SK-N-SH (cell line): ENCODE measurements at regions not wholly inside any gene's neighbourhood (a gene's known extent, or its start where the extent isn't known, plus 50 kb on each side); places are given as distances from the start of the nearest gene placed in this dataset.

Experiments
- CTCF ChIA-PET: fragments of 300-600, 350-600 bp; formaldehyde crosslinking; extraction: SDS; loops from one replicate; lab custom pipeline; 2021; lab: Yijun Ruan, JAX
- POLR2A ChIA-PET: fragments of 350-600 bp; sonication (Branson Sonifier 250); formaldehyde crosslinking; extraction: SDS; loops from one replicate; lab custom pipeline; 2020; ENCODE audit warnings: antibody characterized with exemption, inconsistent platforms; lab: Yijun Ruan, JAX
- DNase-seq: peaks from one replicate; pipeline ENCODE4 v3.0.0; 2012
- H2AFZ ChIP-seq: fragments of 200-600 bp; sonication (generic); 2 replicates; pipeline ENCODE4 v1.8.1; 2016; ENCODE audit warnings: antibody characterized with exemption, mild to moderate bottlenecking, low read depth
- H3F3A ChIP-seq: fragments of 200-600 bp; sonication (generic); replicated peaks from 2 replicates; pipeline ENCODE3; 2016; ENCODE audit warnings: antibody characterized with exemption, mild to moderate bottlenecking; ENCODE audit not compliant: insufficient read depth
- H3K27ac ChIP-seq, 2 experiments: fragments of 200-500 bp in 1 of 2; fragments of 200-600 bp in 1 of 2; sonication (Bioruptor generic) in 1 of 2; sonication (generic), shearing (Covaris generic) in 1 of 2; 2 replicates each; pipeline versions ENCODE4 v1.5.1 to v1.6.1; 2014 to 2016; ENCODE audit warnings: low read depth in 2 of 2, inconsistent platforms in 1 of 2, low read length in 1 of 2, mild to moderate bottlenecking in 1 of 2, mixed read lengths in 1 of 2
- H3K27me3 ChIP-seq: fragments of 200-600 bp; sonication (generic), shearing (Covaris generic); 2 replicates; pipeline ENCODE4 v1.6.1; 2016; ENCODE audit warnings: mixed run types; ENCODE audit not compliant: insufficient read depth
- H3K36me3 ChIP-seq, 2 experiments: fragments of 200-500 bp in 1 of 2; fragments of 200-600 bp in 1 of 2; sonication (Bioruptor generic) in 1 of 2; sonication (generic) in 1 of 2; replicated peaks in 1 of 2; 2 replicates each; pipeline versions ENCODE3 to v1.5.1; 2014 to 2016; ENCODE audit warnings: low read length in 1 of 2, mild to moderate bottlenecking in 1 of 2; ENCODE audit not compliant: insufficient read depth in 2 of 2, control insufficient read depth in 1 of 2
- H3K4me1 ChIP-seq, 2 experiments: fragments of 200-500 bp in 1 of 2; fragments of 200-600 bp in 1 of 2; sonication (Bioruptor generic) in 1 of 2; sonication (generic), shearing (Covaris generic) in 1 of 2; 2 replicates each; pipeline versions ENCODE4 v1.5.1 to v1.6.1; 2014 to 2016; ENCODE audit warnings: low read depth in 1 of 2, low read length in 1 of 2, mixed run types in 1 of 2; ENCODE audit not compliant: insufficient read depth in 2 of 2, control insufficient read depth in 1 of 2
- H3K4me2 ChIP-seq: fragments of 200-600 bp; sonication (generic), shearing (Covaris generic); 2 replicates; pipeline ENCODE4 v1.6.1; 2017; ENCODE audit warnings: mixed run types
- H3K4me3 ChIP-seq, 2 experiments: fragments of 200-500 bp in 1 of 2; fragments of 200-600 bp in 1 of 2; sonication (Bioruptor generic) in 1 of 2; sonication (generic), shearing (Covaris generic) in 1 of 2; 2 replicates each; pipeline versions ENCODE4 v1.5.1 to v1.8.1; 2014 to 2016; ENCODE audit warnings: low read depth in 2 of 2, inconsistent platforms in 1 of 2, low read length in 1 of 2, mild to moderate bottlenecking in 1 of 2, mixed read lengths in 1 of 2, moderate library complexity in 1 of 2
- H3K79me2 ChIP-seq: fragments of 200-600 bp; sonication (generic); 2 replicates; pipeline ENCODE4 v1.8.1; 2017; ENCODE audit warnings: mild to moderate bottlenecking; ENCODE audit not compliant: insufficient read depth
- H3K9ac ChIP-seq: fragments of 200-600 bp; sonication (generic); 2 replicates; pipeline ENCODE4 v1.6.1; 2017; ENCODE audit warnings: mixed run types
- H3K9me2 ChIP-seq: fragments of 200-600 bp; sonication (generic); 2 replicates; pipeline ENCODE4 v1.6.1; 2017; ENCODE audit warnings: mixed run types
- H3K9me3 ChIP-seq: fragments of 200-600 bp; sonication (generic); 2 replicates; pipeline ENCODE4 v1.6.1; 2017; ENCODE audit warnings: mixed run types, mild to moderate bottlenecking, moderate library complexity
- H4K20me1 ChIP-seq: fragments of 200-600 bp; sonication (generic); 2 replicates; pipeline ENCODE4 v1.6.1; 2017; ENCODE audit warnings: mild to moderate bottlenecking, mixed run types; ENCODE audit not compliant: insufficient read depth
- EP300 ChIP-seq, 2 experiments: IDR thresholded peaks; 2 replicates each; pipeline versions ENCODE4 v1.4.0 to v1.6.1; 2012; ENCODE audit warnings: borderline replicate concordance in 1 of 2, low read depth in 1 of 2, low read length in 1 of 2
- FOXJ3 ChIP-seq: sonication (generic); formaldehyde crosslinking; IDR thresholded peaks from 2 replicates; pipeline ENCODE4 v1.5.1; 2020; ENCODE audit warnings: mild to moderate bottlenecking, missing genetic modification reagents
- GABPA ChIP-seq: IDR thresholded peaks from 2 replicates; pipeline ENCODE4 v1.4.0; 2012; ENCODE audit warnings: low read depth, mild to moderate bottlenecking
- GATA2 ChIP-seq: sonication (generic); formaldehyde crosslinking; IDR thresholded peaks from 2 replicates; pipeline ENCODE4 v1.5.0; 2020; ENCODE audit warnings: mild to moderate bottlenecking, missing genetic modification reagents
- MAX ChIP-seq: IDR thresholded peaks from 2 replicates; pipeline ENCODE4 v1.4.0; 2012; ENCODE audit warnings: low read depth
- MXI1 ChIP-seq: IDR thresholded peaks from 2 replicates; pipeline ENCODE4 v1.6.1; 2012; ENCODE audit warnings: mild to moderate bottlenecking, low read depth, low read length, improper control_type of control experiment
- NRF1 ChIP-seq: IDR thresholded peaks from 2 replicates; pipeline ENCODE4 v1.6.1; 2012; ENCODE audit warnings: low read depth, mild to moderate bottlenecking, low read length
- RAD21 ChIP-seq: IDR thresholded peaks from 2 replicates; pipeline ENCODE4 v1.6.1; 2012; ENCODE audit warnings: mild to moderate bottlenecking, low read length
- RFX5 ChIP-seq: IDR thresholded peaks from 2 replicates; pipeline ENCODE4 v1.6.1; 2012; ENCODE audit warnings: mild to moderate bottlenecking, improper control_type of control experiment, low read length
- TAF1 ChIP-seq: IDR thresholded peaks from 2 replicates; pipeline ENCODE4 v1.6.1; 2012; ENCODE audit warnings: low read depth, mild to moderate bottlenecking, low read length, moderate library complexity, borderline replicate concordance
- TCF12 ChIP-seq: IDR thresholded peaks from 2 replicates; pipeline ENCODE4 v1.4.0; 2012
- TEAD4 ChIP-seq: IDR thresholded peaks from 2 replicates; pipeline ENCODE4 v1.4.0; 2012; ENCODE audit warnings: mild to moderate bottlenecking, borderline replicate concordance; ENCODE audit not compliant: insufficient read depth
- USF1 ChIP-seq: IDR thresholded peaks from 2 replicates; pipeline ENCODE4 v1.4.0; 2012; ENCODE audit warnings: low read depth, borderline replicate concordance
- YY1 ChIP-seq: IDR thresholded peaks from 2 replicates; pipeline ENCODE4 v1.4.0; 2012; ENCODE audit warnings: low read depth, mild to moderate bottlenecking
- ZBTB33 ChIP-seq: IDR thresholded peaks from 2 replicates; pipeline ENCODE4 v1.4.0; 2012; ENCODE audit warnings: low read depth, borderline replicate concordance
- WGBS: methylation state at CpG from one replicate; pipeline ENCODE4 v1.1.6; 2017; ENCODE audit warnings: low lambda C conversion rate; 5-methylcytosine and 5-hydroxymethylcytosine counted together

GRCh38 chr4:145308598-145308997 is 128.2 kb upstream of the OTUD4 start:
- no peaks in the 10 kb centered on the region for H4K20me1 ChIP-seq
- H3K4me2 ChIP-seq: no peak overlapping the region
- H3K9me2 ChIP-seq: no peaks in the 10 kb centered on the region
- CTCF ChIA-PET: interaction anchor here (0.5 to 0.6 kb wide), 2 partner anchors 75 to 208 kb away, joined by 3 to 4 read pairs; no protein-coding TSS in a partner anchor
- 65% methylated on average over 3 of the region's 3 CpGs for WGBS
- no peak overlapping the region for H3K4me3 ChIP-seq
- no peaks in the 10 kb centered on the region; a peak in 1 of 4 replicates for H3K4me1 ChIP-seq
- TF ChIP-seq TAF1 (no peak), NRF1 (no peak), YY1 (no peak), USF1 (no peak), MXI1 (no peak), FOXJ3 (CRISPR knock-in tag) (no peak), MAX (no peak), ZBTB33 (no peak), GABPA (no peak), RFX5 (no peak), TEAD4 (no peak), EP300 (IDR thresholded peaks at IDR 0.05; ENCODE audit: borderline replicate concordance in 1 of 2, low read depth in 1 of 2, low read length in 1 of 2) (no peak), GATA2 (CRISPR knock-in tag) (no peak)
- no peaks in the 10 kb centered on the region for H3K9me3 ChIP-seq
- no peaks in the 10 kb centered on the region for H3F3A ChIP-seq
- no peaks in the 10 kb centered on the region for H3K79me2 ChIP-seq
- H3K36me3 ChIP-seq: no peaks in the 10 kb centered on the region
- POLR2A ChIA-PET: no interaction called here
- H3K9ac ChIP-seq: no peak overlapping the region
- no peak overlapping the region for H2AFZ ChIP-seq
- DNase-seq: no peak
- H3K27ac ChIP-seq: no peak overlapping the region
- H3K27me3 ChIP-seq: no peaks in the 10 kb centered on the region

GRCh38 chr4:145307763-145308430 is 127.5 kb upstream of the OTUD4 start:
- H3K36me3 ChIP-seq: no peaks in the 10 kb centered on the region
- TF ChIP-seq NRF1 (no peak), TCF12 (no peak), YY1 (no peak), RAD21 (no peak)
- TF ChIP-seq, all 33 proteins: peak for 0
- Histone ChIP-seq H3K9ac (no peak overlapping the region), H3K4me3 (no peak overlapping the region), H3K27me3 (no peaks in the 10 kb centered on the region), H3K9me2 (no peaks in the 10 kb centered on the region), H3K9me3 (no peaks in the 10 kb centered on the region), H3F3A (no peaks in the 10 kb centered on the region), H3K4me2 (no peak overlapping the region), H3K27ac (no peak overlapping the region), H4K20me1 (no peaks in the 10 kb centered on the region), H3K4me1 (no peaks in the 10 kb centered on the region; a peak in 1 of 4 replicates), H3K79me2 (no peaks in the 10 kb centered on the region), H2AFZ (no peak overlapping the region)
- ChIA-PET POLR2A (no interaction called here), CTCF (no interaction called here)
- DNase-seq: no peak
- 59% methylated on average over 4 of the region's 4 CpGs for WGBS
